ENCODE measurements at regions not wholly inside any gene's neighbourhood (a gene's known extent, or its start where the extent isn't known, plus 50 kb on each side); places are given as distances from the start of the nearest gene placed in this dataset.

- no peak for DNase-seq
Observed at GRCh38 chr6:95071464-95071863, 505.9 kb upstream of the MANEA start.

- DNase-seq = no peak
Observed at GRCh38 chr6:95078457-95078856, 498.9 kb upstream of the MANEA start.

GRCh38 chr6:95081231-95081630 lies 496.1 kb upstream of the MANEA start:
- DNase-seq = no peak

- DNase-seq = no peak
Observed at GRCh38 chr6:95081949-95082348, 495.4 kb upstream of the MANEA start.

GRCh38 chr6:95083506-95083905 lies 493.8 kb upstream of the MANEA start:
- DNase-seq = no peak

- no peak for DNase-seq
Observed at GRCh38 chr6:95084867-95085266, 492.5 kb upstream of the MANEA start.

GRCh38 chr6:95087394-95088097 lies 489.8 kb upstream of the MANEA start:
- DNase-seq = no peak

GRCh38 chr6:95091823-95092436 lies 485.4 kb upstream of the MANEA start:
- DNase-seq = no peak

GRCh38 chr6:95093154-95093553 lies 484.2 kb upstream of the MANEA start:
- no peak for DNase-seq

- no peak for DNase-seq
Observed at GRCh38 chr6:95094751-95095663, 482.3 kb upstream of the MANEA start.

GRCh38 chr6:95095855-95096254 lies 481.5 kb upstream of the MANEA start:
- DNase-seq = no peak

- DNase-seq = no peak
Observed at GRCh38 chr6:95099410-95099809, 477.9 kb upstream of the MANEA start.

GRCh38 chr6:95109212-95109611 lies 468.1 kb upstream of the MANEA start:
- no peak for DNase-seq

GRCh38 chr6:95110767-95111166 lies 466.6 kb upstream of the MANEA start:
- DNase-seq = no peak

- no peak for DNase-seq
Observed at GRCh38 chr6:95117236-95117635, 460.1 kb upstream of the MANEA start.

- DNase-seq = no peak
Observed at GRCh38 chr6:95119927-95120326, 457.4 kb upstream of the MANEA start.

GRCh38 chr6:95120984-95121383 lies 456.4 kb upstream of the MANEA start:
- no peak for DNase-seq

- no peak for DNase-seq
Observed at GRCh38 chr6:95127261-95127660, 450.1 kb upstream of the MANEA start.

GRCh38 chr6:95128439-95128838 lies 448.9 kb upstream of the MANEA start:
- DNase-seq = no peak

- no peak for DNase-seq
Observed at GRCh38 chr6:95128947-95129346, 448.4 kb upstream of the MANEA start.

- no peak for DNase-seq
Observed at GRCh38 chr6:95133578-95133977, 443.8 kb upstream of the MANEA start.

- DNase-seq = no peak
Observed at GRCh38 chr6:95135182-95135581, 442.2 kb upstream of the MANEA start.

GRCh38 chr6:95142101-95142500 lies 435.2 kb upstream of the MANEA start:
- no peak for DNase-seq
